ENCODE measurements at regions not wholly inside any gene's neighbourhood (a gene's known extent, or its start where the extent isn't known, plus 50 kb on each side); places are given as distances from the start of the nearest gene placed in this dataset.

DNA sequence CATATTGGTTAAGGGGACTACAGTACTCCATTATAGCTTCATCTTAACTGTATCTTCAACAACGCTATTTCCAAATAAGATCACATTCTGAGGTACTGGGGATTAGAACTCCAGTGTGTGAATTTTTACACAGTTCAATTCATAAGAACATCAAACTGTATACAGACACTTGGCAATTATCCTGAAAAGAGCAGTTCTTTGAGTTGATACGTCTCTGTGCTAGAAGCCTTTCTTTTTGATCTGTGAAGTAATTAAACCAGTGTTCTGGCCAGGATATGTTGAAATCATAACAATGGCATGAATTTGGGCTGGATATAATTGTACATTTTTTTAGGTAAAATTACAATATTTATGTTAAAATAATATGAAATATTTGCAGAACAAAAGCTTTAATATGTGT lies 93.5 kb upstream of the ITPRID2 start:
- TF ChIP-seq, protein P1, sequence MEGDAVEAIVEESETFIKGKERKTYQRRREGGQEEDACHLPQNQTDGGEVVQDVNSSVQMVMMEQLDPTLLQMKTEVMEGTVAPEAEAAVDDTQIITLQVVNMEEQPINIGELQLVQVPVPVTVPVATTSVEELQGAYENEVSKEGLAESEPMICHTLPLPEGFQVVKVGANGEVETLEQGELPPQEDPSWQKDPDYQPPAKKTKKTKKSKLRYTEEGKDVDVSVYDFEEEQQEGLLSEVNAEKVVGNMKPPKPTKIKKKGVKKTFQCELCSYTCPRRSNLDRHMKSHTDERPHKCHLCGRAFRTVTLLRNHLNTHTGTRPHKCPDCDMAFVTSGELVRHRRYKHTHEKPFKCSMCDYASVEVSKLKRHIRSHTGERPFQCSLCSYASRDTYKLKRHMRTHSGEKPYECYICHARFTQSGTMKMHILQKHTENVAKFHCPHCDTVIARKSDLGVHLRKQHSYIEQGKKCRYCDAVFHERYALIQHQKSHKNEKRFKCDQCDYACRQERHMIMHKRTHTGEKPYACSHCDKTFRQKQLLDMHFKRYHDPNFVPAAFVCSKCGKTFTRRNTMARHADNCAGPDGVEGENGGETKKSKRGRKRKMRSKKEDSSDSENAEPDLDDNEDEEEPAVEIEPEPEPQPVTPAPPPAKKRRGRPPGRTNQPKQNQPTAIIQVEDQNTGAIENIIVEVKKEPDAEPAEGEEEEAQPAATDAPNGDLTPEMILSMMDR (IDR thresholded peaks at IDR 0.05; ENCODE audit: low read depth, low read length, poor library complexity, severe bottlenecking): no peak
- no peak for TF ChIP-seq EZH2phosphoT487 (IDR thresholded peaks at IDR 0.05; ENCODE audit: borderline replicate concordance, low read length)
